AG04450 (cell line): ENCODE measurements at regions not wholly inside any gene's neighbourhood (a gene's known extent, or its start where the extent isn't known, plus 50 kb on each side); places are given as distances from the start of the nearest gene placed in this dataset. TPM values are rescaled to one million over a fixed set of nuclear protein-coding genes. Genes with fewer than 3 reads are reported as not detected.

Source experiments
- CTCF ChIA-PET: fragments of 300-600, 350-600 bp; formaldehyde crosslinking; extraction: SDS; loops from one replicate; lab custom pipeline; 2022; ENCODE audit warnings: antibody characterized with exemption, inconsistent platforms; lab: Charles Lee
- POLR2A ChIA-PET: fragments of 350-600 bp; formaldehyde crosslinking; extraction: SDS; loops from one replicate; lab custom pipeline; 2021; ENCODE audit warnings: antibody characterized with exemption, inconsistent platforms; lab: Yijun Ruan, JAX
- DNase-seq: peaks from one replicate; pipeline ENCODE4 v3.0.0-alpha.2; 2011; ENCODE audit warnings: low read depth, low spot score
- H3K27ac ChIP-seq: one replicate; pipeline ENCODE4 v1.5.1; 2012; ENCODE audit warnings: low read depth, low read length, control low read depth
- H3K27me3 ChIP-seq: one replicate; pipeline ENCODE4 v1.6.0; 2012; ENCODE audit warnings: low read length; ENCODE audit not compliant: control insufficient read depth, insufficient read depth
- H3K4me3 ChIP-seq: 2 replicates; pipeline ENCODE4 v1.5.1; 2011; ENCODE audit warnings: mild to moderate bottlenecking, low read depth, low read length, control low read depth
- H3K9me3 ChIP-seq: 2 replicates; pipeline ENCODE4 v1.5.1; 2012; ENCODE audit warnings: low read length; ENCODE audit not compliant: control insufficient read depth, insufficient read depth
- CTCF ChIP-seq: IDR thresholded peaks from 2 replicates; pipeline ENCODE4 v1.5.1; 2011; ENCODE audit warnings: low read depth, low read length, control low read depth, inconsistent platforms
- small RNA-seq: library from RNA; depleted of rRNA; stranded (forward); fragments of <200 nt; gene quantifications from one replicate; pipeline ENCODE3, GENCODE V24; 2012; ENCODE audit warnings: low read depth; ENCODE audit not compliant: insufficient read length

GRCh38 chr15:25492315-25492714, 53.5 kb upstream of the UBE3A start:
- Histone ChIP-seq H3K9me3 (no peaks in the 10 kb centered on the region), H3K27me3 (no peaks in the 10 kb centered on the region), H3K4me3 (no peak overlapping the region), H3K27ac (no peak overlapping the region)
- ChIA-PET CTCF (interaction anchor here (0.6 kb wide), 1 partner anchor 442 kb away, joined by 4 read pairs; no protein-coding TSS in a partner anchor), POLR2A (no interaction called here)
- no peak for TF ChIP-seq CTCF
- DNase-seq, result no peak

Small RNA genes in the stretch of these regions (small RNA-seq; reads per million reads assigned to genes)
- not detected for gene AC023449.1
